SJCRH30 (cell line): ENCODE measurements at regions not wholly inside any gene's neighbourhood (a gene's known extent, or its start where the extent isn't known, plus 50 kb on each side); places are given as distances from the start of the nearest gene placed in this dataset.

Experiments
- DNase-seq, 2 experiments: peaks; one replicate each; pipeline ENCODE4 v3.0.0-alpha.2; 2015 to 2020
- H3K27ac ChIP-seq: fragments of 250-450 bp; sonication (Bioruptor Pico); 2 replicates; pipeline ENCODE4 v1.5.1; 2020; ENCODE audit warnings: mild to moderate bottlenecking, moderate library complexity
- H3K27me3 ChIP-seq: fragments of 250-450 bp; sonication (Bioruptor Pico); 2 replicates; pipeline ENCODE4 v1.5.1; 2020; ENCODE audit warnings: mild to moderate bottlenecking, moderate library complexity
- H3K36me3 ChIP-seq: fragments of 250-450 bp; sonication (Bioruptor Pico); 2 replicates; pipeline ENCODE4 v1.5.1; 2020; ENCODE audit warnings: mild to moderate bottlenecking, moderate library complexity
- H3K4me1 ChIP-seq: fragments of 250-450 bp; sonication (Bioruptor Pico); 2 replicates; pipeline ENCODE4 v1.5.1; 2020; ENCODE audit warnings: mild to moderate bottlenecking, moderate library complexity
- H3K4me3 ChIP-seq: fragments of 250-450 bp; sonication (Bioruptor Pico); 2 replicates; pipeline ENCODE4 v1.5.1; 2020; ENCODE audit warnings: mild to moderate bottlenecking, moderate library complexity
- H3K9me3 ChIP-seq: fragments of 250-450 bp; sonication (Bioruptor Pico); replicated peaks from 2 replicates; pipeline ENCODE4 v1.5.1; 2020; ENCODE audit warnings: mild to moderate bottlenecking, moderate library complexity

GRCh38 chr10:121292321-121292720, 305.9 kb downstream of the FGFR2 start:
- H3K4me3 ChIP-seq, result no peak overlapping the region

GRCh38 chr10:121293110-121293509, 305.1 kb downstream of the FGFR2 start:
- Histone ChIP-seq H3K27ac (no peak overlapping the region), H3K4me1 (peaks cover 29% of the 10 kb centered on the region), H3K27me3 (no peaks in the 10 kb centered on the region), H3K9me3 (no peaks in the 10 kb centered on the region), H3K4me3 (no peak overlapping the region), H3K36me3 (no peaks in the 10 kb centered on the region)
- peak; percentile 62 to 72 for DNase-seq

More at GRCh38 chr10:121292321-121292720, 305.9 kb downstream of the FGFR2 start:
- Histone ChIP-seq H3K9me3 (no peaks in the 10 kb centered on the region), H3K27ac (no peak overlapping the region), H3K36me3 (no peaks in the 10 kb centered on the region), H3K4me1 (peaks cover 35% of the 10 kb centered on the region), H3K27me3 (no peaks in the 10 kb centered on the region)
- no peak for DNase-seq

- DNase-seq, result no peak
- Histone ChIP-seq H3K27me3 (no peaks in the 10 kb centered on the region), H3K36me3 (no peaks in the 10 kb centered on the region), H3K4me1 (peaks cover 24% of the 10 kb centered on the region), H3K9me3 (no peaks in the 10 kb centered on the region; the same call in 1 of the 2 replicates), H3K4me3 (no peak overlapping the region), H3K27ac (no peak overlapping the region)
Observed at GRCh38 chr10:121294630-121295029, 303.6 kb downstream of the FGFR2 start.

- DNase-seq, result no peak
- H3K4me1 ChIP-seq, result peaks cover 24% of the 10 kb centered on the region
- no peaks in the 10 kb centered on the region for H3K27me3 ChIP-seq
- no peaks in the 10 kb centered on the region for H3K36me3 ChIP-seq
- H3K27ac ChIP-seq, result no peak overlapping the region
- no peak overlapping the region for H3K4me3 ChIP-seq
- no peaks in the 10 kb centered on the region; the same call in 1 of the 2 replicates for H3K9me3 ChIP-seq
Observed at GRCh38 chr10:121296378-121296777, 301.9 kb downstream of the FGFR2 start.

- H3K27me3 ChIP-seq, result no peaks in the 10 kb centered on the region
- peaks cover 24% of the 10 kb centered on the region for H3K4me1 ChIP-seq
- no peaks in the 10 kb centered on the region; the same call in 1 of the 2 replicates for H3K9me3 ChIP-seq
- no peaks in the 10 kb centered on the region for H3K36me3 ChIP-seq
- peak; percentile 39 to 56 for DNase-seq
- no peak overlapping the region for H3K27ac ChIP-seq
- no peak overlapping the region for H3K4me3 ChIP-seq
Observed at GRCh38 chr10:121296881-121297585, 301.2 kb downstream of the FGFR2 start.

- no peak overlapping the region for H3K4me3 ChIP-seq
- H3K4me1 ChIP-seq, result peaks cover 8% of the 10 kb centered on the region
- no peak for DNase-seq
- no peaks in the 10 kb centered on the region for H3K27me3 ChIP-seq
- H3K36me3 ChIP-seq, result no peaks in the 10 kb centered on the region
- H3K27ac ChIP-seq, result no peak overlapping the region
- H3K9me3 ChIP-seq, result no peaks in the 10 kb centered on the region; the same call in 1 of the 2 replicates
Observed at GRCh38 chr10:121300723-121301122, 297.5 kb downstream of the FGFR2 start.

- Histone ChIP-seq H3K4me1 (peaks cover 3% of the 10 kb centered on the region; the same call in 1 of the 2 replicates), H3K27me3 (no peaks in the 10 kb centered on the region), H3K36me3 (no peaks in the 10 kb centered on the region), H3K4me3 (no peak overlapping the region), H3K27ac (no peak overlapping the region), H3K9me3 (peaks cover 1% of the 10 kb centered on the region; the same call in 1 of the 2 replicates)
- no peak for DNase-seq
Observed at GRCh38 chr10:121302541-121303180, 295.6 kb downstream of the FGFR2 start.

GRCh38 chr10:121303287-121303890, 294.9 kb downstream of the FGFR2 start:
- Histone ChIP-seq H3K27me3 (no peaks in the 10 kb centered on the region), H3K4me3 (no peak overlapping the region)
- no peak for DNase-seq

GRCh38 chr10:121305066-121305465, 293.2 kb downstream of the FGFR2 start:
- Histone ChIP-seq H3K4me3 (no peak overlapping the region), H3K9me3 (peaks cover 10% of the 10 kb centered on the region; the same call in 1 of the 2 replicates), H3K27me3 (no peaks in the 10 kb centered on the region), H3K36me3 (no peaks in the 10 kb centered on the region), H3K4me1 (peaks cover 12% of the 10 kb centered on the region), H3K27ac (no peak overlapping the region)
- DNase-seq, result peak in 1 of 2 experiments; percentile 20

More at GRCh38 chr10:121303287-121303890, 294.9 kb downstream of the FGFR2 start:
- Histone ChIP-seq H3K4me1 (peaks cover 3% of the 10 kb centered on the region; the same call in 1 of the 2 replicates), H3K9me3 (peaks cover 9% of the 10 kb centered on the region; the same call in 1 of the 2 replicates), H3K36me3 (no peaks in the 10 kb centered on the region), H3K27ac (no peak overlapping the region)

- no peak overlapping the region for H3K27ac ChIP-seq
- no peaks in the 10 kb centered on the region for H3K36me3 ChIP-seq
- no peak for DNase-seq
Observed at GRCh38 chr10:121306159-121306673, 292.0 kb downstream of the FGFR2 start.

GRCh38 chr10:121307411-121307980, 290.7 kb downstream of the FGFR2 start:
- H3K27me3 ChIP-seq, result no peaks in the 10 kb centered on the region
- DNase-seq, result no peak
- no peak overlapping the region for H3K4me3 ChIP-seq
- peaks cover 31% of the 10 kb centered on the region for H3K4me1 ChIP-seq
- H3K9me3 ChIP-seq, result peaks cover 10% of the 10 kb centered on the region; the same call in 1 of the 2 replicates
- no peaks in the 10 kb centered on the region for H3K36me3 ChIP-seq
- H3K27ac ChIP-seq, result no peak overlapping the region

More at GRCh38 chr10:121306159-121306673, 292.0 kb downstream of the FGFR2 start:
- Histone ChIP-seq H3K4me3 (no peak overlapping the region), H3K9me3 (peaks cover 10% of the 10 kb centered on the region; the same call in 1 of the 2 replicates), H3K27me3 (no peaks in the 10 kb centered on the region), H3K4me1 (peaks cover 19% of the 10 kb centered on the region)

GRCh38 chr10:121308020-121308419, 290.2 kb downstream of the FGFR2 start:
- H3K27me3 ChIP-seq, result no peaks in the 10 kb centered on the region
- H3K27ac ChIP-seq, result no peak overlapping the region
- peaks cover 37% of the 10 kb centered on the region for H3K4me1 ChIP-seq
- no peak for DNase-seq
- no peak overlapping the region for H3K4me3 ChIP-seq
- no peaks in the 10 kb centered on the region for H3K36me3 ChIP-seq
- peaks cover 10% of the 10 kb centered on the region; the same call in 1 of the 2 replicates for H3K9me3 ChIP-seq

- Histone ChIP-seq H3K4me1 (peaks cover 41% of the 10 kb centered on the region), H3K36me3 (no peaks in the 10 kb centered on the region), H3K27ac (peak overlapping the region; percentile 66), H3K27me3 (no peaks in the 10 kb centered on the region), H3K4me3 (no peak overlapping the region), H3K9me3 (peaks cover 10% of the 10 kb centered on the region; the same call in 1 of the 2 replicates)
- no peak for DNase-seq
Observed at GRCh38 chr10:121309164-121309563, 289.1 kb downstream of the FGFR2 start.

GRCh38 chr10:121310151-121310711, 288.0 kb downstream of the FGFR2 start:
- DNase-seq, result peak; percentile 97 to 100
- peaks cover 41% of the 10 kb centered on the region for H3K4me1 ChIP-seq
- no peaks in the 10 kb centered on the region for H3K27me3 ChIP-seq
- peaks cover 10% of the 10 kb centered on the region; the same call in 1 of the 2 replicates for H3K9me3 ChIP-seq
- H3K4me3 ChIP-seq, result no peak overlapping the region
- peak overlapping the region; percentile 66 for H3K27ac ChIP-seq
- H3K36me3 ChIP-seq, result no peaks in the 10 kb centered on the region
